ENCODE measurements at regions not wholly inside any gene's neighbourhood (a gene's known extent, or its start where the extent isn't known, plus 50 kb on each side); places are given as distances from the start of the nearest gene placed in this dataset.

DNA sequence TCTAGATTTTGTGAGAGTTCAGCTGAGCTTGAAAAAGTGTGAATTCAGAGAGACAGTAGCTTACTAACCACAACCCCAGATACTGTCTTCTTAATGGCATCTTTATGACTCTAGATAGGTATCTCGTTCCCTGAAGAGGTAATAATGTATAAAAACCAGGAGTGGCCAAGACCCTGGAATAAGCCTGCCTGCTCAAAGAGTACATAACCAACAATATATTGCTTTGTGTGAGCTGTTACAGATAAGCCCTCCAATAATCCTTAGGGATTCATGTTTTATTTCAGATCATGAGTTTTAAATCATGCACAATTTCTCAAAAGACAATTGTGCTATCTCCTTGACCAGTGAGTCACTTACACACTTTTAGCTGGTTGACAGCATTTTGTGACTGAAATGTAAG, 327.8 kb upstream of the ADGRB3 start:
- FAIRE-seq (no peak), DNase-seq (ENCODE audit: insufficient read length, low spot score) (no peak)
- TF ChIP-seq, protein P1, sequence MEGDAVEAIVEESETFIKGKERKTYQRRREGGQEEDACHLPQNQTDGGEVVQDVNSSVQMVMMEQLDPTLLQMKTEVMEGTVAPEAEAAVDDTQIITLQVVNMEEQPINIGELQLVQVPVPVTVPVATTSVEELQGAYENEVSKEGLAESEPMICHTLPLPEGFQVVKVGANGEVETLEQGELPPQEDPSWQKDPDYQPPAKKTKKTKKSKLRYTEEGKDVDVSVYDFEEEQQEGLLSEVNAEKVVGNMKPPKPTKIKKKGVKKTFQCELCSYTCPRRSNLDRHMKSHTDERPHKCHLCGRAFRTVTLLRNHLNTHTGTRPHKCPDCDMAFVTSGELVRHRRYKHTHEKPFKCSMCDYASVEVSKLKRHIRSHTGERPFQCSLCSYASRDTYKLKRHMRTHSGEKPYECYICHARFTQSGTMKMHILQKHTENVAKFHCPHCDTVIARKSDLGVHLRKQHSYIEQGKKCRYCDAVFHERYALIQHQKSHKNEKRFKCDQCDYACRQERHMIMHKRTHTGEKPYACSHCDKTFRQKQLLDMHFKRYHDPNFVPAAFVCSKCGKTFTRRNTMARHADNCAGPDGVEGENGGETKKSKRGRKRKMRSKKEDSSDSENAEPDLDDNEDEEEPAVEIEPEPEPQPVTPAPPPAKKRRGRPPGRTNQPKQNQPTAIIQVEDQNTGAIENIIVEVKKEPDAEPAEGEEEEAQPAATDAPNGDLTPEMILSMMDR (IDR thresholded peaks at IDR 0.05; ENCODE audit: insufficient read depth, missing control alignments), result no peak

DNA sequence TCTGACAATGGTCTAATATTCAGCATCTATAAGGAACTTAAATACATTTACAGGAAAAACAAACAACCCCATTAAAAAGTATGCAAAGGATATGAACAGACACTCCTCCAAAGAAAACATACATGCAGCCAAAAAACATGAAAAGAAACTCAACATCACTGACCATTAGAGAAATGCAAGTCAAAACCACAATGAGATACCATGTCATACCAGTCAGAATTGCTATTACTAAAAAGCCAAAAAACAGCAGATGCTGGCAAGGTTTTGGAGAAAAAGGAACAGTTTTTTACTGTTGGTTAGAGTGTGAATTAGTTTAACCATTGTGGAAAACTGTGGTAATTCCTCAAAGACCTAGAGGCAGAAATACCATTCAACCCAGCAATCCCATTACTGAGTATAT, 339.0 kb upstream of the ADGRB3 start:
- FAIRE-seq, result no peak
- no peak for DNase-seq (ENCODE audit: insufficient read length, low spot score)

DNA sequence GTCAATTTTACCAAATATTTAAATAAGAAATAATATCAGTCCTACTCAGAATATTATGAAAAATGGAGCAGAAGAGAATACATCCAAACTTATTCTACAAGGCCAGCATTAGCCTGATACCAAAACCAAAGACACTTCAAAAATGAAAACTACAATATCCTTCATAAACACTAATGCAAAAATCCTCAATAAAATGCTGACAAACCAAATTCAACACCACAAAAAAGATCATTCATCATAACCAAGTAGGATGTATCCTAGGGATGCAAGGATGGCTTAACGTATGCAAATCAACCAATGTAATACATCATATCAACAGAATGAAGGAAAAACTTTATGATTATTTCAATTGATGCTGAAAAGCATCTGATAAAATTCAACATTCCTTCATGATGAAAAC, 352.4 kb upstream of the ADGRB3 start:
- DNase-seq (ENCODE audit: insufficient read length, low spot score), result no peak
- TF ChIP-seq, protein P1 (IDR thresholded peaks at IDR 0.05; ENCODE audit: insufficient read depth, missing control alignments), result no peak
- no peak for FAIRE-seq

More for the DNA sequence above, 339.0 kb upstream of the ADGRB3 start:
- TF ChIP-seq, protein P1 (IDR thresholded peaks at IDR 0.05; ENCODE audit: insufficient read depth, missing control alignments), result no peak

DNA sequence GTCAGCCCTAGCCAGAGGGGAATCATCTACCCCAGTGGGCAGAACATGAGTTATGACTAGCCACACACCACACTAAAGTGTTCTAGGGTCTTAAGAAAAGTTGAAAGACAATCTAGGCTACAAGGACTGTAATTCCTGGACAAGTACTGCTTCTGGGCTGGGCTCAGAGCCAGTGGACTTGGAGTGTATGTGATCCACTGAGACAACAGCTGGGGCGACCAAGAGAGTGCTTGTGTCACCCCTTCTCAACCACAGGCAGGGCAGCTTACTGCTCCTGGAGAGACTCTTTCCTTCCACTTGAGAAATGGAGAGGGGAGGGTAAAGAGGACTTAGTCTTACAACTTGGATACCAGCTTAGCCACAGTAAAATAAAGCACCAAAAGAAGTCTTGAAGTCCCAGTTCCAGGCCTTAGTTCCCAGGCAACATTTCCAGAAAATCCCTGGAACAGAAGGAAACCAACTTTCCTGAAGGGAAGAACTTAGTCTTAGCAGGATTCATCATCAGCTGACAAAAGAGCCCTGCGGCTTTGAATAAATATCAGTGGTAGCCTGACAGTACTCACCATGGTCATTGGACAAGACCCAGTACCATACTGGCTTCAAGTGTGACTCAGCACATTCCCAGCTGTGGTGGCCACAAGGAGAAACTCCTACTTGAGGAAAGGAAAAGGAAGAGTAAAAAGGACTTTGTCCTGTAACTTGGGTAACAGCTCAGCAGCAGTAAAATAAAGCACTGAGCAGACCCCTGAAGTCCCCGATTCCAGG, 355.1 kb upstream of the ADGRB3 start:
- no peak for FAIRE-seq
- TF ChIP-seq, protein P1 (IDR thresholded peaks at IDR 0.05; ENCODE audit: insufficient read depth, missing control alignments), result no peak

DNA sequence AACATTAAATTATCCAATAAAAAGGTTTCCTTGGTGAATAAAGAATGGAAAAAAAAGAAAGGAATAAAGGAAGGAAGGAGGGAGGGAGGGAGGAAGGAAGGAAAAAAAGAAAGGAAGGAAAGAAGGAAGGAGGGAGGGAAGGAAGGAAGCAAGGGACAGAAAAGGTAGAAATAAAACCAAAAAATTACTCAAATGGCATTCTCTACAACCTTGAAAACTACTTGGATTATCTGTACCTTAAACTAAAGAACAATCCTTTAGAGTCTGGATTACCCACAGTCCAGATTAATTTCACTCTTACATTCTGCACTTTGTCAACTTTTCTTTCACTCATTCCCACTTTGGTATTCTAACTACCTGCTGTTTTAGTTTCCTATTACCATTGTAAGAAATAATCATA, 361.8 kb upstream of the ADGRB3 start:
- DNase-seq (ENCODE audit: insufficient read length, low spot score) (no peak), FAIRE-seq (no peak)
- TF ChIP-seq, protein P1 (IDR thresholded peaks at IDR 0.05; ENCODE audit: insufficient read depth, missing control alignments), result no peak

More for the DNA sequence above, 355.1 kb upstream of the ADGRB3 start:
- DNase-seq (ENCODE audit: insufficient read length, low spot score), result no peak

DNA sequence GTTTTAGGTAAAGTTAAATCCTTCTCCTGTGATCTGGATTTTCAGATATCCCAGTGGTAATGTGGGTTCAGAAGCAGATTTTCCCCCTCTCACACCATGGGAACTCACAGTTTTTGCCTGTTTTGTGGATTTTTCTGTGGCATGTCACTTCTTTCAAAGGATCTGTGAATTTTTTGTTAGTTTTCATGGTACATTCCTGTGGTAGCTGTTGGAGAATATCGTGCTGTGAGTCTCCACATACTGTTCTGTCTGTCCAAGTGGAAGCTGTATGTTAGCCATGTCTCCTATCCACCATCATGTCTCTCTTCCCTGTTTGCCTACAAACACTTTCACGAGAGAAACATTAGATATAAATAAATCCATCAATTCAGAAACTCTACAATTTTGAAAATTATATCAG, 378.7 kb upstream of the ADGRB3 start:
- no peak for DNase-seq (ENCODE audit: insufficient read length, low spot score)
- FAIRE-seq, result no peak
- TF ChIP-seq, protein P1 (IDR thresholded peaks at IDR 0.05; ENCODE audit: insufficient read depth, missing control alignments), result no peak

DNA sequence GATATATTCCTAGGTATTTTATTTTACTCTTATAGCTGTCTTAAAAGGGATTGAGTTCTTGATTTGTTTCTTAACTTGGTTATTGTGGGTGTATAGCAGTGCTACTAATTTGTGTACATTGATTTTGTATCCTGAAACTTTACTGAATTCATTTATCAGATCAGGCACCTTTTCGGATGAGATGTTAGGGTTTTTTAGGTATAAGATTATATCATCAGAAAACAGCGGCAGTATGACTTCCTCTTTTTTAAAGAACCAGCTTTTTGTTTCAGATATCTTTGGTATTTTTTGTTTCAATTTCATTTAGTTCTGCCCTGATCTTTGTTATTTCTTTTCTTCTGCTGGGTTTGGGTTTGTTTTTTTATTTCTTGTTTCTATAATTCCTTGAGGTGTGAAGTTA, 382.4 kb upstream of the ADGRB3 start:
- TF ChIP-seq, protein P1 (IDR thresholded peaks at IDR 0.05; ENCODE audit: insufficient read depth, missing control alignments), result no peak
- FAIRE-seq (no peak), DNase-seq (ENCODE audit: insufficient read length, low spot score) (no peak)
